ENCODE measurements at regions not wholly inside any gene's neighbourhood (a gene's known extent, or its start where the extent isn't known, plus 50 kb on each side); places are given as distances from the start of the nearest gene placed in this dataset.

DNA sequence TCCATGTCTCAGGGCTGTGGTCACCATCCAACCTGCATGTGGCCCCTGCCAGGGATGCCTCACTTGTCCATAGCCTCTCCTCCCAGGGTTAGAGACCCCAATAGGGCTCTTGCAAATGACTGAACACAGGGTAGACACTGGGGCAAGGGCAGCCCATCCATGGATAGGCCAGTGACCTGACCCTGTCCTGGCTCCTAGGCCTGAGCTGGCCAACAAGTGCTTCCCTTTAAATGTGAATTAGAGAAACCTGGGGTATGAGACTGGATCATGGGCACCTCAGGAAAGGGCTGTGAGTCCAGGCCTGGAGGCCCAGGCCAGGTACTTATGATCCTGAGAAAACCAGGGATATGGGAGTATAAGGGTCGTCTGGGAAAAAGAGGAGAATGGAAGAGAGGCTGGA, 64.5 kb downstream of the COPS8 start:
- DNase-seq (ENCODE audit: low read depth in 2 of 2) = no peak

- DNase-seq (ENCODE audit: low read depth in 2 of 2) = no peak
Observed at GRCh38 chr2:237150831-237151375, 65.2 kb downstream of the COPS8 start.

DNA sequence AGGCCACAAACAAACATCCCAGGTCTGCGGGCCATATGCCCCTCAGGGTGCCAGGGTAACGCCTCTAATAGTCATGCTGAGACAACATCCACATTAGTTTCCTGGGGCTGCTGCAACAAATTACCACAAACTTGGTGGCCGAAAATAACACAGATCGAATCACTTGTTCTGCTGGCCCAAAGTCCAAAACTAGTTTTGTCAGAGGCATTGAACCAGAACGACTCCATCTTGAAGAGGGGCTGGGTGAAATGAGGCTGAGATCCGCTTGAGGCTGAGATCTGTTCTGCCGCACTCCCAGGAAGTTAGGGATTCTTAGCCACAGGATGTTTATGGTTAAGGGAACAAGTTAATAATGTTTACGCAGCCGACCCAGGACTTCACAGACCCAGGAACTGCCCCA, 66.7 kb downstream of the COPS8 start:
- no peak for DNase-seq (ENCODE audit: low read depth in 2 of 2)

GRCh38 chr2:237153181-237153580, 67.5 kb downstream of the COPS8 start:
- DNase-seq (ENCODE audit: low read depth in 2 of 2) = no peak

DNA sequence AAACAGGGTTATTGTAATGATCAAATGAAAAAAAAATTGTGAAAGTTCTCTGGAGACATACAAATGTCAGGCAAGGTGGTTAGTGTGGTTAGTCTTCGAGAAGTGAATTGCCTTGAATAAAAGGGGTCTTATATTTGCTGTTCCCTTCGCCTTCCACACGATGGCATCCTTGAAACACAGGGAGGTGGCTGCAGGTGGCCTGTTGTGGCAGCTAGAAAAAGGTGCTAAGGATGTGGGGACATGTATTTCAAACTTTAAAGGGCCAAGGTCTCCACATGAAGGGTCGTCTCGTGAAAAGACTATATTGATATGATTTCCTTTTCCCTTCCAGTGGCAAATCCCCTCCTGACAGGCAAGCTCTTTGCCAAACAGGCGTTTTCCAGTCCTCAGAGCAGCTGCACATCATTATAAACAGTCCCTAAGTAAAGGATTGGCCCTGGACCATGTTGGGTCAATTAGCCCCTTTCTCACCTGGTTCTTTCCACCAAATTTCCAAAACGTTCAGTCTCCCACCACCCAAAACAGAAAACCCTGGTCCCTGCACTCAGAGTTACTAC, 68.5 kb downstream of the COPS8 start:
- peak in 1 of 2 experiments; percentile 58 for DNase-seq (ENCODE audit: low read depth in 2 of 2)

- no peak for DNase-seq (ENCODE audit: low read depth in 2 of 2)
Observed at GRCh38 chr2:237154884-237155851, 69.5 kb downstream of the COPS8 start.

DNA sequence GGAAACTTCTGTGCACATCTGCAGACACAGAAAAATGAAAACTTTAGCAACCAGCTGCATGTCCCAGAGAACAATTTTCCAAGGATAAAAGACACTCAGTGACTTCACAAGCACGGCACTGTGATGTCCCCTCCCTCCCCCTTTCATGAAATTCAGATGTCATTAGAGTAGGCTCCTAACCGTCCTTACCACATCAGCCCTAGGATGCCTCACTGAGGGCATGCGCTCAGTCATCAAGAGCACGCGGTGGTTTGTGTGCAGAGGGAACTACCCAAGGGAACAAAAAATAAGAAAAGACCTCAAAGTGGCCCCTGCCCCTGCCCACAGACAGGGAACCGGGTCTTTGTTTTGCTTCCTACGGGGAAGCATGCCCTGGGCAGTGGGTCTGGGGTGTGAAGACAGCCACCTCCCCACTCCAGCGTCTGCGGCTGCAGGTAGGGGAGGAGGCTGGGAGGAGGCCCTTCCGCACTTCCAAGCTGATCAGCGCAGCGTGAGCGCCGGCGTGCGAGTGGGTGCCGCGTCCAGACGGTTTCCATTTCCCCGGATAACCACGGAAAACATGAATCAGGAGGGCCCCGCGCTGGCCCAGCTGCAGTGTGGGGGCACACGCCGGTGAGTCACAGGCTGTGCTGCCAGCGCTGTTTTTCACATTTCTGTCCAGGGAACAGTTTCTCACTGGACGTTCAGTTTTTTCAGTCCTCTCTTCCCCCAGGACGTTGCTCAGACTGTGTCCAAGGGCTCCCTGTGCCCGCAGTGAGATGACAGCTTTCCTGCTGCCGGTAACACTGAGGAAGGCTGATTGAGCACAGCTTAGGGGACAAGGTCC, 70.6 kb downstream of the COPS8 start:
- peak; percentile 71 for DNase-seq (ENCODE audit: low read depth in 2 of 2)

DNA sequence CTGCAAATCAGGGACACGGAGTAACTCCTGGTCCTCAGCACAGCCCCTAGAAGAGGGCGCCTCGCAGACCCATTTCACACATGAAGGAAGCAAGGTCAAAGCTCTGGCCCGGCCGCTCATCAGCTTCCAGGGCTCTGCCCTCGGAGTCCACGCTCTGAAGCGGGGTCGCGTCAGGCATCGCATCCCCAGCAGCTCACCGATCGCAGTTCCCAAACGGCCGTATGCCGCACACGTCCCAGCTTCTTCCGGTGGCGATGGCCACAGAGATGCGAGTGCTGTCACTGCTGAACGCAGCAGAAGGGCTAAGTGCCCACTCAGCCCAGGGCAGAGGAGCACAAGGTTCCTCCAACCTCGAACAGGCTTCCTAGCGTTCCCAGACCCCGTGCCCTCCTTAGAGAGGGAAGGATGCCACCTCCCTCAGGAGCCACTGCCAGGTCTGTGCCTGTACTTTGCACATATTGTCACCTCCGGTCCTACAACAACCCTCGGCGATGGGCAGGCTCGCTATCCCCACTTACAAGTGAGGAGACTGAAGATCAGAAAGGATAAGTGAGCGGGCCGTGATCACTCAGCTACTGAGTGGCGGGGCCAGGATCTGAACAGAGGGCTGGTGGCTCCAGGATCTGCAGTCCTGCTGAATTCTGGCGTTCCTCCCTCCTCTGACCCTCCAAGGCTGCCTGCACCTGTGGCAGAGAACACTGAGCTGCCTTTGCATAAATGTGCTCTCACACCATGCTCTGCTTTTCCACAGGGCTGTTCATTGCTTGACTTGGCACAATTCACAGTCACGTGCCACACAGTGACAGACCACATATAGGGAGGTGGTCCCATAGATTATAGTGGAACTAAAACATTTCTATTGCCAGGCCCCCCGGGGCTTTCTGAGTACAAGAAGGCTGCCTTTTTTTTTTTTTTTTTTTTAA, 71.4 kb downstream of the COPS8 start:
- DNase-seq (ENCODE audit: low read depth in 2 of 2) = peak in 1 of 2 experiments; percentile 38

- no peak for DNase-seq (ENCODE audit: low read depth in 2 of 2)
Observed at GRCh38 chr2:237157780-237158102, 72.1 kb downstream of the COPS8 start.

GRCh38 chr2:237158194-237158593, 72.5 kb downstream of the COPS8 start:
- no peak for DNase-seq (ENCODE audit: low read depth in 2 of 2)

DNA sequence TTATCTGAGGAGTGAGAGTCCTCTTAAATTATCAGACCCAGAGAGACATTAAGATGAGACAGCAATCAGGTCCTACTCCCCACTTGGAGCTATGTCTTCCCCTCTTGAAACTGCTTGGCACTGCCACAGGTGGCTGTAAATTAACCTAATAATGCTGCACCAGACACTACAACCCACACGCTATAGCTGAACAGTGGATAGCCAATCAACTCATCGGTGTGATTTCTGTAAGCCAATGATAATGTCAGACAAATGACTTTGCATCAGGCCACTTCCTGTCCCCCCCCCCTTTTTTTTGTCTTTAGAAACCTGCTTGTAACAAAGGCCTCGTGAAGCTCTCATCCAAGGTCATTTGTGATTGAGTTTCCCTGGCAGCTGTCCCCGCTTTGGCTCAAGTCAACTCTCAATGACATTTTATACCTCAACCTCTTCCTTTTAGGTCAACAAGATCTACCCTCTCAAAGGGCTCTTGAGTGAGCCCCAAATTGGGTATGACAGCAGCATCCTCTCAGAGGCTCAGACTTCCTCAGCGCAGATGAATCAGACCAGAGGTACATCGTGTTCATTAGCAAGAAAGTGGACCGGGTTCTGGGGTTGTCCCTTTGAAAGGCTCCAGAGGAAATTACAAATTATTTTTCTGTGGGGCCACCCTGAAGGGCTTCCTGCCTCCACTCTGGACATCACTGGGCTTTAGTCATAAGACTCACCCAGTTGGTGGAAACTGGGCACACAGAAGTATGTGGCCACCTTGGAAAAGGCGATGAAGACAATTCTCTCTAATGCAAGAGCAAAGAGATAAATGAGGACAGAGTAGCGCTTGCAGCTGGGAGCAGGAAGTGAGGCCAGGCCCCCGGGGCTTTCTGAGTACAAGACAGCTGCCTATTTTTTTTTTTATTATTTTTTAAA, 73.6 kb downstream of the COPS8 start:
- DNase-seq (ENCODE audit: low read depth in 2 of 2) = no peak

DNA sequence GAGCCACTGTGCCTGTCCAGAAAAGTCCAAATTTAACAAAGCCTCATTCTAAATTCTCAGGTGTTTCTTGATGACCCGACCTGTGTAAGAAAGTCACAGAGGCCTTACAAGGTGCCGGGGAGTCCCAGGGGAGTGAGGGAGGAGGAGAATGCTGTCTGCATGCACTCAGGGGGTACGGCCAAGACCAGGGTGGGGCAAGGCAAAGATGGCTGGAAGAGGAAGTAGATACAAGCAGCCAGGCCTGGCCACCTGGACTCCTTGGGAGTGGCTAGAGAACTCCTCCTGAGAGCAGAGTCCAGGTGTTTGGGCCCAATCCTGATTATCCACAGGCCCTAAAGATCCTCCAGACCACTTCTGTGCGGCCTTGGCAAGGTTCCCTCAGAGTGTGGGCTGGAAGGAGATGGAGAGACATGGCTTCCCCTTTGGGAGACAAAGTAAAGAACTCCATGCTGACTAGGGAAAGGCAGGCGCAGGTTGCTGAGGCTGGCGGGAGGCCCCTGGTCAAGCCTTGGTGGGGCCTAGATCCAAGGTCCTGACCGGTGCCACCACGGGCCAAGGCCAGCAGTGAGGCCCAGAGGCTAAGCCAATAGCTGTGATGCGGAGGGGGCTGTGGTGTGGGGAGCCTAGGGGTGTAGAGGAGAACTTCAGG, 74.7 kb downstream of the COPS8 start:
- no peak for DNase-seq (ENCODE audit: low read depth in 2 of 2)

DNA sequence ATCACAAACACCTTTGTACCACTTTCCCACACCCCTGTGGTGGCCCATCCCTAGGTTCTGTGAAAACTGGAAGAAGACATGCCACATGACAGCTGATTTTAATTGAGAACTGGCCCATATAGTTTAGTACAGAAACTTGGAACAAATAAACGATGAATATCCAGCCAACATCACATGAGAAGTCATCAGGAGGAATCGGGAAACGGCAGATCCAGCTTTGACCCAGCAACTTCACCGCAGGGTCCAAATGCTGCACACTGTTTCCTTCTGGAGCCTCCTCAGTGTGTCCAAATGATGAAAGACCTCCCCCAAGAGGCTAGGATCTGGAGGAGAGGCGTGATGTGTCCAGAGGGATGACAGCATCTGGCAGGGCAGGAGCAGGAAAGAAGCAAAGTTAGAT, 75.5 kb downstream of the COPS8 start:
- no peak for DNase-seq (ENCODE audit: low read depth in 2 of 2)

- no peak for DNase-seq (ENCODE audit: low read depth in 2 of 2)
Observed at GRCh38 chr2:237162959-237163358, 77.3 kb downstream of the COPS8 start.

- no peak for DNase-seq (ENCODE audit: low read depth in 2 of 2)
Observed at GRCh38 chr2:237164474-237165042, 78.9 kb downstream of the COPS8 start.

DNA sequence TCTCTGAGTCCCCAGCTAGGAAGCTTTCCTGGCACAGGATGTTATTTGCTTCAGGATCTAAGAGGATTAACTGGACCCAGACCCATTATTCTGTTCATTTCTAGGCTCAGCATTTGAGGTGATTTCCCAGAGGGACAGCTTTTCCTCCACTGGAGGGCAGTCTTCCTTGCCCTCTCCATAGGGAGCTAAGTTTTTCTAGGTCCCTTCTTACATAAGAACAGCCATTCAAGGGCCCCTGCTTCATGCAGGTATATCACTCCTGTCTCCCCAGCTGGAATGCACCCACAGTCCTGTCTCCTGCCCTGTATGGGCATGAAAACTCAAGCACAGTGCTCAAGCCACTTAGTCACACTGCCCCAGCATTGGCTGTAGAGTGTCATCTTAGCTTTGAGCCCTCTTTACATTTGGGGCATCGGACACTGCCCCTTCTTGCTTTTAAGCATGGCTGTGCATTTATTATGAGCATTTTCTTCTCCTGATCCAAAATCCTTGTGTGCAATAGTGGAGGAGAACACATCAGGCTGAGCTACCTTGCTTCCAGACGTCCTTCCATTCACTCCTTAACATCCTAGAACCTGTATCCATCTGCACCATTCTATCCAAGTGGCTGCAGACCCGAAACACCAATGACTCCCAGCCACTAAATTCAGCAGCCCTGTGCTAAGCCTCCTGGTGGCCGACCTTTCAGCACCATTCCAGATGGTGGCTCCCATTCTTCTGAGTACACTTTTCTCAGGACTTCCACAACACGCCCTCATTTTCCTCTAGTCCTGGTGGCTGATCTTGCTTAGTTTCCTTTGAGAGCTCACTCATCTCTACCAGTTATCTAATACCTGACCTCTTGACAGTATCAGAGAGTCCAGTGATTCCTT, 80.0 kb downstream of the COPS8 start:
- no peak for DNase-seq (ENCODE audit: low read depth in 2 of 2)

- no peak for DNase-seq (ENCODE audit: low read depth in 2 of 2)
Observed at GRCh38 chr2:237167038-237167437, 81.3 kb downstream of the COPS8 start.

DNA sequence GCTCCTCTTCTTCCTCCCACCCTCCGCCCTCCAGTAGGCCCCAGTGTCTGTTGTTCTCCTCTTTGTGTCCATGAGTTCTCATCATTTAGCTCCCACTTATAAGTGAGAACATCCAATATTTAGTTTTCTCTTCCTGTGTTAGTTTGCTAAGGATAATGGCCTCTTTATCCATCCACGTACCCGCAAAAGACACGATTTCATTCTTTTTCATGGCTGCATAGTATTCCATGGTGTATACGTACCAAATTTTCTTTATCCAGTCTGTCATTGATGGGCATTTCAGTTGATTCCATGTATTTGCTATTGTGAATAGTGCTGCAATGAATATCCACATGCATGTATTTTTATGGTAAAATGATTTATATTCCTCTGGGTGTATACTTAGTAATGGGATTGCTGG, 82.2 kb downstream of the COPS8 start:
- DNase-seq (ENCODE audit: low read depth in 2 of 2) = no peak

All from fibroblast of skin of left quadriceps (primary cell).